ENCODE measurements at regions not wholly inside any gene's neighbourhood (a gene's known extent, or its start where the extent isn't known, plus 50 kb on each side); places are given as distances from the start of the nearest gene placed in this dataset.

DNA sequence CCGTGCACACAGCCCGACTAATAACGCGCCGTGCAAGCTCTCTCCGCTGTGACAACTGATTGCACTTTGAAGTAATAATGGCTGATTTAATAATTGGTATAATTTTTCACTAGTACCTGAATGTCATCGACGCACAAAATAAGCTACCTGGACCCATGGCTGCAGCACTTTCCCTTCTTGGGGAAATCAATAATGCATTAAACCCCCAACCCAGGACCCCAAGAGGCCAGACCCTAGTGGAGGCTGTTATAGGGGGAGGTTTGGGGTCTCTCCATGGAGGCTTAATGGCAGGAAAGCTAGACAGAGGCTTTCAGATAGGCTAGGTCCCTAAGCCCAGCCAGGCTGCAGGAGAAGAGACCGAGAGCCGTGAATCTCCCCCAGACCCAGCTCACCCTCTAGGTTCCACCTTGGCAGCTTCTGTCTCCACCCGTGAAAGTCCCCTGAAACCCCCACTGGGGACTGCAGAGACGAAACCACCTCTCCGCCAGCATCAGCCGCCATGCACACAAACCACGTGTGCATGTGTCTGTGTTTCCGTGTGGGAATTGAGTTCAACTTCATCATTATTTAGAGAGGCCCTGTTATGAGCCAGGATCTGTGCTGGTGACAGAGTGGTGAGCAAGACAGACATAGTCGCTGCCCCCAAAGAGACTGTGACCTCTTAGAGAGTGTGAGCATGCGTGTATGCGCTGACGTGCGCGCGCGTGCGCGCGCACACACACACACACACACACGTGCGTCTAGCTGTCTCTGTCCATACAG, 168.6 kb upstream of the MVB12B start:
- intact Hi-C loops (cut with DNase I): no loop called here
- Histone ChIP-seq H3K27ac (no peak overlapping the region), H3K36me3 (no peaks in the 10 kb centered on the region), H3K27me3 (peaks cover 0 to 42% of the 10 kb centered on the region in 2 donors), H3K9me3 (no peaks in the 10 kb centered on the region), H3K4me1 (no peaks in the 10 kb centered on the region), H3K4me3 (no peak overlapping the region)
- DNase-seq: no peak
- no peak for ATAC-seq
- TF ChIP-seq, protein P1, sequence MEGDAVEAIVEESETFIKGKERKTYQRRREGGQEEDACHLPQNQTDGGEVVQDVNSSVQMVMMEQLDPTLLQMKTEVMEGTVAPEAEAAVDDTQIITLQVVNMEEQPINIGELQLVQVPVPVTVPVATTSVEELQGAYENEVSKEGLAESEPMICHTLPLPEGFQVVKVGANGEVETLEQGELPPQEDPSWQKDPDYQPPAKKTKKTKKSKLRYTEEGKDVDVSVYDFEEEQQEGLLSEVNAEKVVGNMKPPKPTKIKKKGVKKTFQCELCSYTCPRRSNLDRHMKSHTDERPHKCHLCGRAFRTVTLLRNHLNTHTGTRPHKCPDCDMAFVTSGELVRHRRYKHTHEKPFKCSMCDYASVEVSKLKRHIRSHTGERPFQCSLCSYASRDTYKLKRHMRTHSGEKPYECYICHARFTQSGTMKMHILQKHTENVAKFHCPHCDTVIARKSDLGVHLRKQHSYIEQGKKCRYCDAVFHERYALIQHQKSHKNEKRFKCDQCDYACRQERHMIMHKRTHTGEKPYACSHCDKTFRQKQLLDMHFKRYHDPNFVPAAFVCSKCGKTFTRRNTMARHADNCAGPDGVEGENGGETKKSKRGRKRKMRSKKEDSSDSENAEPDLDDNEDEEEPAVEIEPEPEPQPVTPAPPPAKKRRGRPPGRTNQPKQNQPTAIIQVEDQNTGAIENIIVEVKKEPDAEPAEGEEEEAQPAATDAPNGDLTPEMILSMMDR (IDR thresholded peaks at IDR 0.05): no peak

GRCh38 chr9:126158588-126159429, 167.8 kb upstream of the MVB12B start:
- Histone ChIP-seq H3K9me3 (no peaks in the 10 kb centered on the region), H3K4me1 (no peaks in the 10 kb centered on the region), H3K27ac (no peak overlapping the region), H3K4me3 (no peak overlapping the region), H3K36me3 (no peaks in the 10 kb centered on the region), H3K27me3 (peaks cover 0 to 42% of the 10 kb centered on the region in 2 donors)
- DNase-seq (no peak), ATAC-seq (no peak)
- intact Hi-C loops (cut with DNase I): no loop called here
- TF ChIP-seq, protein P1 (IDR thresholded peaks at IDR 0.05): no peak

- TF ChIP-seq, protein P1 (IDR thresholded peaks at IDR 0.05): no peak
Measured at GRCh38 chr9:126159430-126160060, 167.1 kb upstream of the MVB12B start.

GRCh38 chr9:126160067-126160853, 166.4 kb upstream of the MVB12B start:
- ATAC-seq (no peak), DNase-seq (no peak)
- Histone ChIP-seq H3K9me3 (no peaks in the 10 kb centered on the region), H3K27me3 (peaks cover 0 to 39% of the 10 kb centered on the region in 2 donors), H3K4me1 (no peaks in the 10 kb centered on the region), H3K4me3 (no peak overlapping the region), H3K36me3 (no peaks in the 10 kb centered on the region), H3K27ac (no peak overlapping the region)
- TF ChIP-seq, protein P1 (IDR thresholded peaks at IDR 0.05): no peak
- intact Hi-C loops (cut with DNase I): no loop called here

More at GRCh38 chr9:126159430-126160060, 167.1 kb upstream of the MVB12B start:
- no peak overlapping the region for H3K27ac ChIP-seq
- DNase-seq: peak in 1 of 4 donors; percentile 31
- H3K36me3 ChIP-seq: no peaks in the 10 kb centered on the region
- H3K9me3 ChIP-seq: no peaks in the 10 kb centered on the region
- no peak overlapping the region for H3K4me3 ChIP-seq
- intact Hi-C loops (cut with DNase I): no loop called here
- no peaks in the 10 kb centered on the region for H3K4me1 ChIP-seq
- H3K27me3 ChIP-seq: peaks cover 0 to 39% of the 10 kb centered on the region in 2 donors
- ATAC-seq: no peak

All from left lung (tissue), 4 donors.